ENCODE measurements at regions not wholly inside any gene's neighbourhood (a gene's known extent, or its start where the extent isn't known, plus 50 kb on each side); places are given as distances from the start of the nearest gene placed in this dataset.

DNA sequence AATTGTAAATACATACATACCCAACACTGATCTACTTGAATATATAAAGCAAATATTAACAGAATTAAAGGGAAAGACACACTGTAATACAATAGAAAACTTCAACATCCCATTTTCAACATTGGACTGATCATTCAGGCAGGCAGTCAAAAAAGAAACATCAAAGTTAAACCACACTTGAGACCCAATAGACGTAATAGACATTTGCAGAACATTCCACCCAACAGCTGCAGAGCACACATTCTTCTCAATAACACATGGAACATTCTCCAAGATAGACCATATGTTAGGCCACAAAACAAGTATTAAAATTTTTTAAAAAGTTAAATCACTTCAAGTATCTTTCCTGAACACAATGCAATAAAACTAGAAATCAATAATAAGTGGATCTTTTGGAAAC lies 698.2 kb downstream of the COL12A1 start:
- no peak for TF ChIP-seq POLR2AphosphoS5 (IDR thresholded peaks at IDR 0.05; ENCODE audit: low read depth, low read length)
- TF ChIP-seq SIN3A (IDR thresholded peaks at IDR 0.05; ENCODE audit: borderline replicate concordance, insufficient read depth, low read length): no peak

Data from PFSK-1 (cell line).